HepG2 (cell line): ENCODE measurements at regions not wholly inside any gene's neighbourhood (a gene's known extent, or its start where the extent isn't known, plus 50 kb on each side); places are given as distances from the start of the nearest gene placed in this dataset.

Experiments
- DMAP1 ChIP-seq: IDR thresholded peaks from 2 replicates; pipeline ENCODE4 v1.6.1; 2016
- DR1 ChIP-seq: sonication (generic); formaldehyde crosslinking; IDR thresholded peaks from 2 replicates; pipeline ENCODE4 v1.8.0; 2021; ENCODE audit warnings: mild to moderate bottlenecking, missing genetic modification reagents, inconsistent platforms
- EZH2 ChIP-seq: conservative IDR thresholded peaks from 2 replicates; pipeline ENCODE4 v1.6.1; 2012; ENCODE audit warnings: mild to moderate bottlenecking, low read depth, low read length, moderate library complexity
- GATAD2A ChIP-seq: IDR thresholded peaks from 2 replicates; pipeline ENCODE4 v1.6.1; 2016
- POLR2AphosphoS2 ChIP-seq: IDR thresholded peaks from 2 replicates; pipeline ENCODE4 v1.6.1; 2011; ENCODE audit warnings: low read depth, low read length, improper control_type of control experiment
- SIX4 ChIP-seq: sonication (generic); formaldehyde crosslinking; IDR thresholded peaks from 2 replicates; pipeline ENCODE4 v1.4.0; 2020; ENCODE audit warnings: missing genetic modification reagents
- ZFP37 ChIP-seq: sonication (generic); formaldehyde crosslinking; IDR thresholded peaks from 2 replicates; pipeline ENCODE4 v1.4.0; 2020; ENCODE audit warnings: missing genetic modification reagents, borderline replicate concordance
- ZNF160 ChIP-seq: sonication (generic); formaldehyde crosslinking; IDR thresholded peaks from 2 replicates; pipeline ENCODE4 v1.8.0; 2022; ENCODE audit warnings: mild to moderate bottlenecking, inconsistent platforms, missing genetic modification reagents
- ZNF468 ChIP-seq: sonication (generic); formaldehyde crosslinking; IDR thresholded peaks from 2 replicates; pipeline ENCODE4 v1.8.0; 2022; ENCODE audit warnings: mild to moderate bottlenecking, moderate library complexity, missing genetic modification reagents

DNA sequence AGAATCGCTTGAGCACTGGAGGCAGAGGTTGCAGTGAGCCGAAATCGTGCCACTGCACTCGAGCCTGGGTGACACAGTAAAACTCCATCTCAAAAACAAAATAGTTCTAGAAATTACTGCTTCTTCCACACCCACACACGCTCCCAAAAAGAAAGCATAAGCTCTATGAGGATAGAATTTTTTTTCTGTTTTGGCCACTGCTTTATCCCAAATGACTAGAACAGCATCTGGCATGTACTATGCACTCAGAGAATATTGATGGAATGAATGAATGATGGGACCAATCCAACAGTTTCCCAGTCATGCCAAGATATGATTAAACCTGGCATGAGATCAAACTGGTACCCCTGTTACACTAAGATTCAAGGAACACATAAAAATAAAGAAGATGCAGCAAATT, 455.4 kb upstream of the CHAC2 start:
- TF ChIP-seq ZFP37 (CRISPR knock-in tag): no peak
- no peak for TF ChIP-seq POLR2AphosphoS2
- TF ChIP-seq DMAP1 (CRISPR knock-in tag): no peak
- TF ChIP-seq SIX4: no peak
- no peak for TF ChIP-seq GATAD2A (CRISPR knock-in tag)
- TF ChIP-seq EZH2: no peak
- TF ChIP-seq ZNF468: no peak
- no peak for TF ChIP-seq ZNF160 (CRISPR knock-in tag)
- TF ChIP-seq DR1: no peak
